ENCODE measurements at regions not wholly inside any gene's neighbourhood (a gene's known extent, or its start where the extent isn't known, plus 50 kb on each side); places are given as distances from the start of the nearest gene placed in this dataset.

DNA sequence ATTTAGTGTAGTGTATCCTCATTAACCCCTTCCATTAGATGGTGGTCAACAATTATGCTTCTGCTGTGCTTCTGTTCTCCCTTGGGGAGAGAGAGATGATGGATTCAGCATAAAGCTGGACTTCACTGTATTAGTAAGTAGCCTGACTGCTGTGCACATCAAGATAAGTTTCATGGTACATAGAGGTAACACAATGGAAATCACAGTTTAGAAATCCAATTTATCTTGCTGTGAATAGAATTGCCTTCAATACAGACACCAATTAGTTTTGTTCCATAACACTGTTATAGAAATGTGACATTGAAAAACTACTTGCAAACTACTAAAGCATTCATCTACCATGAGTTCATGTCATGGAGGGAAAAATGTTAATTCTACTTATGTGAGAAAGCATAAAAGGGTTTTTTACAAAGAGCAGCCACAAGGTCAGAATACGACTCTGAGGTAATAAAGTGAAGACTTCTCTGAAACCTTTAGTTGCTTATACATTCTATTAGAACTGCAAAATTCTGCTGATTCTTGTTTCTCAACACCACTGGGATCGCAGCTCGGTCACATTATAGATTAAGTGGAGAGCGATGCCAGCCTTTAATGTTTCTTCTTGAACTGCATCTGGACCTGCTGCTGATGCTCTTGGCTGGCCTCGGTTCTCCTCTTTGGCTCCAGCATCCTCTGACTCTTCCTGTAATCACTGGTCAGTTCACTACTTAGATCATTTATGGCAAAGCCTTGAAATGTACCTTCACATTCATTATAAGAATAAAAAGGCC lies 190.8 kb downstream of the ATP23 start:
- no peak for DNase-seq (ENCODE audit: low read depth in 4 of 4, low spot score in 3 of 4)

DNA sequence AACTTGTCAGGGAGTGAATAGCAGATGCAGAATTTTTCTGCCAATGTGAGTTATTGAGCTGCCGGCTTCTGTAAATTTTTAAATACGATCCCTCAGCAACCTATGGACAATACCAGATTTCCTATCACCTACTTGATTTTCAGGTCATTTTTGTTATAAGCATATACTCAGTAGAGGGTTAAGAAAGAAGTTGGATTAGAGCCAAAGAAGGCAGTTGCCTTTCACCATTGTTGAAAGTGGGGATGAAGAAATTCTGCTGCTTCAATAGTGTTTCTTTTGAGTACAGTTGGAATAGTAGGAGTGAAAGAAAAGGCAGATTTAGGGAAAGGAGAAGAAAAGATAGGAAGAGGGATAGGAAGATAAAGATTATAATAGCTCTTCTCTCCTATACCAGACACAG lies 197.1 kb downstream of the ATP23 start:
- DNase-seq (ENCODE audit: low read depth in 4 of 4, low spot score in 3 of 4) = no peak

DNA sequence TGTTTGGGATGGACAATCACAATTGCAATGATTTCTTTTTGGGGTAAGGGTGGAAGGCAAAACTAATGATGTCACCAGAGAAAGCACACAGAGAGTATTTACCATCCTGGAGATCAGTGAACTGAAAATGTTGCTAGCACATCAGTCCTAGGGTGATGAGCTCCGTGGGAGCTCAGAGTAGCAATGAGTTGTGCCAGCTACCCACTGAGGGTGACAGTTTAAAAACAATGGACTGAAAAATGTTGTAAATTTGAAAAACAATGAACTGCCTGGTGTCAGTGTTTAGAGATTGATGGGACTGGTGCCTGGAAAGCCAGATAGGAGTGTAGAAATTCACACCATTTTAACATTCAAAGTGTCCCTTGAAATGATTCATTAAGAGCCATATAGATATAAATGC lies 198.5 kb downstream of the ATP23 start:
- DNase-seq (ENCODE audit: low read depth in 4 of 4, low spot score in 3 of 4) = no peak

DNA sequence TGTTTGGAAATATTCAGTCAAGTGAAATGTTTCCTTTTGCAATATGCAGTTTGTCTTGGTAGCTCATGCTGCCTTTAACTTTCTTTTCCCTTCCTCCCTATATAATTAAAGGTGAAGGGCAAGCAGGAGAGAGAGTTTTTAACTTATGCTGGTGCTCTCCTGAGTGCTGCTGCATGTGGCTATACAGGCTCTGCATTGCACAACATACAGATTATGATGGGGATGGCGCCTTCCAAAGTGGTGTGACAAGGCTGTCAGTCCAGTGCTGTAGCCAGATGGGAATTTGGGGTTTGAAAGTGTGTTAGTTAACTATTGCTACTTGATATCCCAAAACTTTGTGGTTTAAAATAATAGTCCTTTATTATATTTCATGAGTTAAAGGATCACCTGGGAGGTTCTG lies 199.0 kb downstream of the ATP23 start:
- DNase-seq (ENCODE audit: low read depth in 4 of 4, low spot score in 3 of 4) = no peak

DNA sequence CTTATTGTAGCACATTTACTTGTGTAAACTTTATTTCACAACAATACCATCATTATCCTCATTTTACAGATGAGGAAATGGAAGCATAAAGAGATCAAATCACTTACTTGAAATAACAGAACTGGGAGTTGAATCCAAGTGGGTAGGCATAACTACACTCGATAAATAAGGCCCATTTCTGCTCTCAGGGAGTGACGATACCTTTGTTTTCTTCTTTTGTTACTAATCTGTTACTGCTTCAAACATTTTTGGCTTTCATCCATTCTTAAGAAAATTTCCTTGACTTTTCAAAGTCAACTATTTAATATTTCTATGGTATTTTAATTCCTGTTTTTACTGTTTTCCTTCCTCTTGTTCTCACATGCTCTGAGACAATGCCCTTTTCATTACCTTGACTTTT lies 201.6 kb downstream of the ATP23 start:
- DNase-seq (ENCODE audit: low read depth in 4 of 4, low spot score in 3 of 4) = no peak

DNA sequence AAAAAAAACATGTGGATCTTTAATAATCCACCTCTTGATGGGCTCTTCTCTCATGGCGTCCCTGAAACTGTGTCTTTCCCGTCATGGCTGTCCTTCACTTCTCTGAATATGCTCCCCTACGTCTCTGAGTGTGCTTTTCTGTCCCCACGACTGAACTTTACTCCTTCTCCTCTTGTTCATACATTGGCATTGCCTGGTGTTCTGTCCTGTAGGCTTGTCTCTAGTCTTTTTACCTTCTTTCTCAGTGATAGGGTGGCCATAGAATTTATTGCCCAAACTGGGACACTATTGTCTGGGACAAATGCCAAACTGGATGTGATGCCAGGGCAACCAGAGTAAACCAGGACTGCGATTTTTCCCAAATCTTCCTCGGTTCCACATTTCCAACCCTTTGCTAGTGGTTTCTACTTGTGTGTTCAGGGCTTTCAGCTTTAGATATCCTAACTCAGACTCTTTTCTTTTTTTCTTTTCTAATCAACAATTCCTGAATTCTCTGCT lies 202.2 kb downstream of the ATP23 start:
- DNase-seq (ENCODE audit: low read depth in 4 of 4, low spot score in 3 of 4) = no peak

DNA sequence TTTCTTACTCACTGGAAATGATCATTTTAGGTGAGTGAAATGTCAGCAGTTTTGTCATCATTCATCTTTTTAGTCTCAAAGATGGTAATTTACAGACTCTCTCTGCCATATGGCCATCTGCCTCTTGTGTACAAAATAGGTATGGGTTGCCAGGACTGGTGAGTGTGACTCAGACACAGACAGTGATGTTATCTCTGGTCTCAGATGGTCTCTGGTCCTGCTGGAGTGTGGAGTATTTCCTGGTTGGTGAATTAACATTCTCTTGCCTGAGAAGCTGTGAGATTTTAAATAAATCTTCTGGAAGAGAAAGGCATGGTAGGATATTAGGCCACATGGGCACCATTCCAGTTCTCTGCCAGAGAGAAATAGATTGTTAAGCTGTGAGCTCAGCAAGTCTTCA lies 207.0 kb downstream of the ATP23 start:
- DNase-seq (ENCODE audit: low read depth in 4 of 4, low spot score in 3 of 4) = no peak

DNA sequence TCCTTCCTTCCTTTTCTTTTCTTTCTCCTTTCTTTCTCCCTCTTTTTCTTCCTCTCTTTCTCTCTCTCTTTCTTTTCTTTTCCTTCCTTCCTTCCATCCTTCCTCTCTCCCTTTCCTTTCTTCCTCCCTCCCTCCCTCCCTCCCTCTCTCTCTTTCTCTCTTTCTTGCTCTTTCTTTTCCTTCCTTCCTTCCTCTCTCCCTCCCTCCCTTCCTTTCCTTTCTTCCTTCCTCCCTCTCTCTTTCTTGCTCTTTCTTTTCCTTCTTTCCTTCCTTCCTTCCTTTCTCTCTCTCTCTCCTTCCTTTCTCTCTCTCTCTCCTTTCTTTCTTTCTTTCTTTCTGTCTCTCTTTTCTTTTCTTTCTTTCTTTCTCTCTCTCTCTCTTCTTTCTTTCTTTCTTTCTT lies 207.6 kb downstream of the ATP23 start:
- DNase-seq (ENCODE audit: low read depth in 4 of 4, low spot score in 3 of 4) = no peak

DNA sequence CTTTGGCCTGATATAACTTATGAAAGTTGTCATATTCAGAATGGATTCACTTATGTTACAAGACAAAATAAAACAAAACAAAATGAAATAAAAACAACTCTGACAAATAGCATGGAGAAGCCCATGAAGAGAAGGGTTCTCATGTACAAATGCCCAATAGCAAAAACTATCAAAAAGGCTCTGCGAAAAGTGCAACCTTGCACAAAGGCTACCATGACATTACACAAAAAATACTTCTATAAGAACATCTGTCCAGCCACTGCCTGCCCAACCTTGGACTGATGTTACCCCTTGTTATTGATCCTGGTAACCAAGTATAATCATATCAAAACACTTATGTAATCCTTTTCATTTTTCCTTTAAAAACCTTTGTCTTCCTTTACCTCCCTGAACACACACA lies 213.0 kb downstream of the ATP23 start:
- no peak for DNase-seq (ENCODE audit: low read depth in 4 of 4, low spot score in 3 of 4)

DNA sequence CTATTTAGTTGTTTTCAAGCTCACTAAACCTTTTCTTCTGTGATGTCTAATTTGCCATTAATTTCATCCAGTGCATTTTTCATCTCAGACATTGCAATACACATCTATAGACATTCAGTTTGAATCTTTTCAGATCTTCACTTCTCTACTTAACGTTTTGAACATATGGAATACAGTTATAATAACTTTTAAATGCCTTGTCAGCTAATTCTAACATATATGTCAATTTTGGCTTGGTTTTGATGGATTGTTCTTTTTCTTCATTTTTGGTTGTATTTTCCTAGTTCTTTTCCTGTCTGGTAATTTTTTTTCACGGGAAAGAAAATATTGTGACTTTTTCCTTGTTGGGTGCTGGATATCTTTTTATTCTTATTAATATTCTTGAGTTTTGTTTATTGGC lies 215.3 kb downstream of the ATP23 start:
- no peak for DNase-seq (ENCODE audit: low read depth in 4 of 4, low spot score in 3 of 4)

DNA sequence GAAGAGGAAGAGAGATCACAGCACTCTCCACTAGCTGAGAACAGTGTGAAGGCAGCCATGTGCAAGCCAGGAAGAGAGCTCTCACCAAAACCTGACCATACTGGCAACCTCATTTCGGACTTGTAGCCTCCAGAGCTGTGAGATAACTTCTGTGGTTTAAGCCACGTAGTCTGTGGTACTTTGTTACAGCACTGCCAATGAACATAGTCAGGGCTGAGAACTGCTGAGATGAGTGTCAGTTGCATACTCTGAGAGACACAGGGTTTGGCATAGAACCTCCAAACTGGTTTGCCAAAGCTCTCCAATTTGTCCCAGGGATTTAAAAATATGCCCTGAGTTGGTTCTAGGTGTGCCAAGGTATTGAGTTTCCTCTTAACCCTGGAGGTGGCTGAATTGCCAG lies 218.6 kb downstream of the ATP23 start:
- no peak for DNase-seq (ENCODE audit: low read depth in 4 of 4, low spot score in 3 of 4)

DNA sequence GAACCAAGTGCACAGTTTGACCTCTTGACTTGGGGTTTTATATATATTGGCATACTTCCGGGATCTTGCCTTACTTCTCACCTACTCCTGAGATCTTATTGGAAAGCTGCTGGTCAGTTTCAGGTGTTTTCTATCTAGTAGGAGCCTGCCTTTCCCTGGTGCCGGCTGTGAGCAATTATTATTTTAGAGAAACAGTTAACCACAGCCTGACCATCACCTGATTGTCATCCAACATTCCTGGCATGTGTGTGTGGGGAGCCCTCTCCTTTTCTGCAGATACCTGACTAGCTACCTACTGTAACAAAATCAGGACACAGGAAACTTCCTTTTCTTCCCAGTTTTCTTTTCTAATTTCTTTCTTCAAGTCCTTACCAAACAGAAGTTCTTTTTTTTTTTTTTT lies 220.4 kb downstream of the ATP23 start:
- DNase-seq (ENCODE audit: low read depth in 4 of 4, low spot score in 3 of 4) = no peak

DNA sequence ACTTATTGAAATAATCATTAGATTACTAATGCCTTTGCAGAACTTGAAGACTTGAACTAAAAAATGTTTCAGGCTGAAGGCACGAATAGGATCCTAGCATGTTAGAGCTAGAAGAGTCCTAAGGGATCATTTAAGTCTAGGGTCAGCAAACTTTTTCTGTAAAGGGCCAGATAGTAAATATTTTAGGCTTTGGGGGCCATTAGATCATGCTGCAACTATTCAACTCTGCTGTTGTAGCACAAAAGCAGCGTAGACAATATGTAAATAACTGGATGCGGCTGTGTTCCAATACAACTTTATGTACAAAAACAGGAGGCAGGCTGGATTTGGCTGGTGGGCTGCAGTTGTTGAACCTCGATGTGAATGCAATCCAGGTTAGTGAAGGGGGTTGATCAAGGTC lies 221.7 kb downstream of the ATP23 start:
- no peak for DNase-seq (ENCODE audit: low read depth in 4 of 4, low spot score in 3 of 4)

DNA sequence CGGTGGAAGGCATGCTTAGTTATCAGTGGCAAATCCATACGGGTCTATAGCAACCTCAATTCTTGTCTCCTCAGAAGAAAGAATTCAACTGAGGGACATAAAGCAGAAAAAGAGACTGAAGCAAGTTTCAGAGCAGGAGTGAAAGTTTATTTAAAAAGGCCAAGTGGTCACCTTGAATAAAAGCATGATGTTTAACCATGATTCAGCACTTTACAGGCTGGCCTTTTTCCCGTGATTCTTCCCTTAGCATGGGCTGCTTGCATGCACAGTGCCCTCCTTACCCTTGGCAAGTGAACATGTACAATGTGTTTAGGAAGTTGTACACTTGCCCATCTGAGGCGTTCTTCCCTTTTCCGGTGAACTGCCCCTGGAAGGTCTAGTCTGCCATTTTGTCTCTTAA lies 225.3 kb downstream of the ATP23 start:
- no peak for DNase-seq (ENCODE audit: low read depth in 4 of 4, low spot score in 3 of 4)

DNA sequence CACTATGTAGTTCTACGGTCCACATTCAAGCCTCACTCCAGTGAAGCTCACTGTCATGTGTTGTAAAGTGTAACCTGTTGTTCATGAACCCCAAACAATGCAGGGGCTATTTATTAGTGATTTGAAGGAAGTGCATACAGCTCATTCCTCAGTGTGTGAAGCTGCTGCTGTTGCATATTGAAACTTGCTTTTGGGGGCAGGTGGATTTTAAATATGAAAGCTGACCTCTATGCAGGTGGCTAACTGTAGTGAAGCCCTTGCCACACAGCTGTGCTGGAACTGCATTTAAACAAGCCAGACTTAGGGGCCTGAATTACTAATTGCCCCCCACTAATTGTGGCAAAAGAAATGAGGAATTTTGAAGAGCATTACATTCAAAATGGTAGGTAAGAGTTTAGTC lies 226.3 kb downstream of the ATP23 start:
- DNase-seq (ENCODE audit: low read depth in 4 of 4, low spot score in 3 of 4) = no peak

DNA sequence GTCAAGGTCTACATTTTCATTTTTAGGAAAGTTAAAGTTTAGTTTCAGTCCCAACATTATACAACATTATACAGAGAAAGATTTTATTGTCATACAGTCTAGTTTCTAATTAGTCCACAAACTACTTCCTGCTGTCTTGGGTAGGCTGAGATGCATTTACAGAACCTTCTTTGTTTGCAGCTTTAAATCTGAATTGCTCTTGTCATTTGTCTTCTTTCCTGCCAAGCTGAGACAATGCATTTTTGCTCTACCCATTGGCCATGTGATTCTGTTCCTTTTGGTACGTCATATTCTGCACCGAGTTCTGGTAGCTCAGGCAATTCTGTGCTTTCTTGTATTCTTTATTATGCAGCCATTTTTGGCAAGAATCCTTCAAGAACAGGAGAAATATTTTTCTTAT lies 228.5 kb downstream of the ATP23 start:
- DNase-seq (ENCODE audit: low read depth in 4 of 4, low spot score in 3 of 4) = no peak

DNA sequence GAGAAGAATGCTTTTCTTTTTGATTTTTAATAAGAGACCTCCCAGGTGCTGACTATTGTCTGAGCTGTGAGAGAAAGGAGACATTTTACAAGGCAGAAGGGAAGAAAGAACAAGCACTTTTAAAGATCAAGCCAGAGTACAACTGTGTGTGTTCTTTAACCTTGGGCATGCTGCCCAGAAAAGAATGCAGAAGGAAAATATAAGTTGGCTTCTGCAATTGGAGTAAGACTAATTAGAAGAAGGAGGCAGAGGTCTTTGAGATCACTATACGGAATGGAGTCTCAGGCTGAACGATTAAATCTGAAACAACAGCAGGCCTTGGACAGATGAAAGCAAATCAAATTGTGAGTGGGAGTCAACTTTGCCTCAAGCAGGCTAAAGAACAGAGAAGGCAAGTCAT lies 230.5 kb downstream of the ATP23 start:
- DNase-seq (ENCODE audit: low read depth in 4 of 4, low spot score in 3 of 4) = peak; percentile 7 to 44 (median 28)

DNA sequence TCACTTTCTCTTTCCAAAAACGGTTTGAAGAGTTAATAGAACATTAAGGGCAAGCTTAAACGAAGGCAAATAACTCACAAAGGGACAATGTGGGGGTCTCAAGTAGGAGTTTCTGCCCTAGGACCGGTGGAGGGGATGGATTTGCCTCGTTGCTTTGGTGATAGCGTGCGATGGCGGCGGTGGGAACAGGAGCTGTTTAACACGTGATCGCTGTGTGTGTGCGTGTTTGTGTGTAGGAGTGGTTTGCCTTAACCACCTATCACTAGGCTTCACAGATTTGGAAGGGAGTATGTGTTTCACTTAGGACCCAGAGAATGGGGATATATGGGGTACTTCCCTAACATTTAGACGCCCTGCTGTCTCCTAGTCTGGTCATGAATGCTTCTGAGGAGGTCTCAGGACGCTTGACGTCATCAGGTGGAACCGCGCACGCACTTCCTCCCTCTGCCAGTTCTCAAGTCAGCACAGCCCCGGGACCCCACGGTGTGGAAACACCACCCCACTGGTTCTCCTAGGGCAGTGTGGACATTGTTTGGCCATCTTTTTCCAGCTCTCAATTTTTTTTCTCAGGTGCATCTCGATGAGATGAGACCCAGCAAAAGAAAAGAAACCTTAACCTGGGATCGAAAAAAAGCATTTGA lies 231.2 kb downstream of the ATP23 start:
- DNase-seq (ENCODE audit: low read depth in 4 of 4, low spot score in 3 of 4) = no peak

DNA sequence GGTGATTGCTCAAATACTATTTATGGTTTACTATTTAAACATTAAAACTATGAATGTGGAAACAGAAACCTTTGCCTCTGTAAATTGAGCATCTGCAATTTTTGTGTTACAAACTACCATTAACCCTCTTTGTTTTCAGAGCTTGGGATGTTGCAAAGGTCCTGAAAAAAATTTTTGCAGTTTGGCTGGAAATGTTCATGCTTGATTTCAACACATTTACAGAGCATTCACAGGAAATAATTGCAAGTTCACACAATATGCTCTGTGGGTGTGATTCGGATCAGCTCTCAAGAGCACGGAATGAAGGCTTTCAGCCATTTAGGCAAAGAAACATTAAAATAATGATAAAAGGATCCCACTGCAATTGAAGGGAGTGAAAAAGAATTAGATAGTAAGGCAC lies 232.9 kb downstream of the ATP23 start:
- no peak for DNase-seq (ENCODE audit: low read depth in 4 of 4, low spot score in 3 of 4)

DNA sequence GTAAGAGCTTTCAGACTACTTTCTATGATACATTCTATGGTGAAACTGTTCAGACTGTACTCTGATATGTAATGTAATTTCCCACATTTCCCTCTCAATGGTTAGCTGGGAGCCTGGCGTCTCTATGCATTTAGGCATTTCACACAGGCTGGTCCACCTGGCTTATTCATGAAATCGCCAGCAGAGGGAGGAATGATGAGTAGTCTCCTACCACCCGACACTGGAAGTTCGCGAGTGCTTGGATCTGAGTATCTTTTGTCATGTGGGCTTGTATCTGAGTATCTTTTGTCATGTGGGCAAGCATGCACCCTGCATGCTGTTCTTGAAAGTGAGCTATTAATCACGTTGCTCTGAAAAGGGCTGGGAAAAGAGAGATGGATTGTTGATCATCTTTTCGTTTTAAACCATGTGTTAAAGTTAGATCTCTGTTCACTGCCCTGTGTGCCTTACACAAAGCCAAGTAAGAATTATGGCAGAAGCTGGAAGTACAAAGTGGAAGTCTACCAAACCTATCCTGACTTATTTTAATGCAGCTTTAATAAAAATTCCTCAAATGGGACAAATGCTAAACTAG lies 235.0 kb downstream of the ATP23 start:
- peak in 1 of 4 donors; percentile 4 for DNase-seq (ENCODE audit: low read depth in 4 of 4, low spot score in 3 of 4)

DNA sequence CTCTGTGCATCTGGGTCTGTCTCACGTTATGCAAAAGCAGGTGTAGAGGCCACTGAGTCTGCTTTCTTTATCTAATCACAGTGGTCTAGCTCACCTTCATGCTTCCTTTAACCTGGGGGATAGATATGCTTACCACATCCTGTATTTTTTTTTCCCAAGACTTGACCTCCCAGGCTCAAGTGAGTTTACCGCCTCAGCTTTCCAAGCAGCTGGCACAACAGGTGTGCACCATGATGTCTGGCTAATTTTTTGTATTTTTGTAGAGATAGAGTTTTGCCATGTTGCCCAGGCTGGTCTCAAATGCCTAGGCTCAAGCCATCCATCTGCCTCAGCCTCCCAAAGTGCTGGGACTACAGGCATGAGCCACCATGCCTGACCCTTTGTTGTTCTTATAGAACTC lies 236.0 kb downstream of the ATP23 start:
- DNase-seq (ENCODE audit: low read depth in 4 of 4, low spot score in 3 of 4) = no peak

DNA sequence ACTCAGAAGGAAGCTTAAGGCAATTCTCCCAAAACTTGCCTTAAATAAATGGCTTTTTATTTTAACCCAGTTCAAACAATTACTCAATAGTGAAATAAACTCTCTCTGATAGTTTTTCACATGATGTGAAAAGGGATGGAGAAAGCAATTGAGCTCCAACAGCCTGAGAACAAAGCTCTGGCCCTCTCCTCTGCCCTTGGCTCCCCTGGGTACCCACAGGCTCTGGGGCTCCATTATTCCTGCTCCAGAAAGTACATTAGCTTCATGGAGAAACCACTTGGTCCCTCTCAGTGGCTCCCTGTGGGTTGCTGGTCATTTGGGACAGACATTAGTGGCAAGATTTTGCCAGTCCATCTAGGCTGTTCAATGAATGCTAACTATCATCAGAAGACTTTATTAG lies 242.8 kb downstream of the ATP23 start:
- no peak for DNase-seq (ENCODE audit: low read depth in 4 of 4, low spot score in 3 of 4)
